Colonic mucosa (tissue), 4 donors: ENCODE measurements at regions not wholly inside any gene's neighbourhood (a gene's known extent, or its start where the extent isn't known, plus 50 kb on each side); places are given as distances from the start of the nearest gene placed in this dataset.
"Not testable (repeated sequence)": the region's sequence is repeated elsewhere in the genome, so short reads cannot be mapped to it uniquely, and the experiment has no call there.

Experiments
- DNase-seq: peaks from one replicate; pipeline ENCODE4 v3.0.0-alpha.2; 2020
- H3K27ac ChIP-seq: fragments of 200-600 bp; one replicate; pipeline ENCODE4 v1.8.0; 2021
- H3K27me3 ChIP-seq: fragments of 200-600 bp; one replicate; pipeline ENCODE4 v1.8.0; 2021
- H3K36me3 ChIP-seq: fragments of 200-600 bp; one replicate; pipeline ENCODE4 v1.8.0; 2021
- H3K4me1 ChIP-seq: fragments of 200-600 bp; one replicate; pipeline ENCODE4 v1.8.0; 2021; ENCODE audit warnings: mild to moderate bottlenecking
- H3K4me3 ChIP-seq: fragments of 200-600 bp; one replicate; pipeline ENCODE4 v1.8.0; 2021
- H3K9ac ChIP-seq, 2 donors: one replicate each; pipeline ENCODE4 v1.7.0; 2013; ENCODE audit warnings: control low read depth in 2 of 2, low read depth in 2 of 2, low read length in 2 of 2
- H3K9me3 ChIP-seq: fragments of 200-600 bp; one replicate; pipeline ENCODE4 v1.8.0; 2021
- CTCF ChIP-seq: fragments of 200-600 bp; IDR thresholded peaks from one replicate; pipeline ENCODE4 v1.8.0; 2022; ENCODE audit warnings: antibody characterized with exemption, mild to moderate bottlenecking
- intact Hi-C: fragments of 100-400 bp; cut with DNase I; formaldehyde crosslinking; loops from one replicate; pipeline ENCODE4 v1.14.1; 2022
- donor health status: healthy.
- donor health status: DM: no; HTN: no; CAD: no.
- donor health status: DM: no; HTN: no; CAD: no.

GRCh38 chr2:75844651-75845050, 133.9 kb upstream of the GCFC2 start:
- no peaks in the 10 kb centered on the region for H3K9me3 ChIP-seq
- no peak overlapping the region for H3K4me3 ChIP-seq
- no peaks in the 10 kb centered on the region for H3K4me1 ChIP-seq
- TF ChIP-seq CTCF: no peak
- H3K9ac ChIP-seq: no peak overlapping the region
- intact Hi-C loops: no loop called here
- H3K27me3 ChIP-seq: no peaks in the 10 kb centered on the region
- DNase-seq: no peak
- no peak overlapping the region for H3K27ac ChIP-seq
- no peaks in the 10 kb centered on the region for H3K36me3 ChIP-seq

GRCh38 chr2:75834588-75834987, 123.9 kb upstream of the GCFC2 start:
- DNase-seq, H3K27me3 ChIP-seq, intact Hi-C loops, H3K27ac ChIP-seq, H3K9ac ChIP-seq, H3K4me1 ChIP-seq, H3K4me3 ChIP-seq, H3K36me3 ChIP-seq, H3K9me3 ChIP-seq: not testable (repeated sequence)

GRCh38 chr2:75833386-75833785, 122.7 kb upstream of the GCFC2 start:
- intact Hi-C loops: no loop called here
- Histone ChIP-seq H3K4me1 (no peaks in the 10 kb centered on the region), H3K9ac (no peak overlapping the region), H3K27me3 (no peaks in the 10 kb centered on the region), H3K9me3 (no peaks in the 10 kb centered on the region), H3K27ac (no peak overlapping the region), H3K4me3 (no peak overlapping the region), H3K36me3 (no peaks in the 10 kb centered on the region)
- no peak for TF ChIP-seq CTCF
- no peak for DNase-seq

GRCh38 chr2:75828826-75829225, 118.1 kb upstream of the GCFC2 start:
- intact Hi-C loops: no loop called here
- no peak for TF ChIP-seq CTCF
- no peaks in the 10 kb centered on the region for H3K36me3 ChIP-seq
- no peak overlapping the region for H3K4me3 ChIP-seq
- DNase-seq: no peak
- H3K9ac ChIP-seq: no peak overlapping the region
- H3K4me1 ChIP-seq: no peaks in the 10 kb centered on the region
- no peaks in the 10 kb centered on the region for H3K9me3 ChIP-seq
- no peak overlapping the region for H3K27ac ChIP-seq
- no peaks in the 10 kb centered on the region for H3K27me3 ChIP-seq

GRCh38 chr2:75823515-75823914, 112.8 kb upstream of the GCFC2 start:
- H3K27ac ChIP-seq, intact Hi-C loops: not testable (repeated sequence)

GRCh38 chr2:75822336-75822735, 111.6 kb upstream of the GCFC2 start:
- Histone ChIP-seq H3K4me3 (no peak overlapping the region), H3K9ac (no peak overlapping the region), H3K27me3 (no peaks in the 10 kb centered on the region), H3K27ac (no peak overlapping the region), H3K9me3 (no peaks in the 10 kb centered on the region), H3K4me1 (no peaks in the 10 kb centered on the region), H3K36me3 (no peaks in the 10 kb centered on the region)
- no peak for DNase-seq
- intact Hi-C loops: no loop called here
- TF ChIP-seq CTCF: no peak

More at GRCh38 chr2:75823515-75823914, 112.8 kb upstream of the GCFC2 start:
- not testable (repeated sequence) for H3K9me3 ChIP-seq, H3K9ac ChIP-seq, H3K36me3 ChIP-seq, H3K27me3 ChIP-seq, H3K4me3 ChIP-seq, H3K4me1 ChIP-seq, DNase-seq

GRCh38 chr2:75820693-75821092, 110.0 kb upstream of the GCFC2 start:
- intact Hi-C loops: no loop called here
- no peak for TF ChIP-seq CTCF
- no peak overlapping the region for H3K9ac ChIP-seq
- no peaks in the 10 kb centered on the region for H3K9me3 ChIP-seq
- no peaks in the 10 kb centered on the region for H3K36me3 ChIP-seq
- no peak overlapping the region for H3K4me3 ChIP-seq
- no peak for DNase-seq
- no peaks in the 10 kb centered on the region for H3K27me3 ChIP-seq
- no peak overlapping the region for H3K27ac ChIP-seq
- no peaks in the 10 kb centered on the region for H3K4me1 ChIP-seq
